ENCODE measurements at regions not wholly inside any gene's neighbourhood (a gene's known extent, or its start where the extent isn't known, plus 50 kb on each side); places are given as distances from the start of the nearest gene placed in this dataset.

DNA sequence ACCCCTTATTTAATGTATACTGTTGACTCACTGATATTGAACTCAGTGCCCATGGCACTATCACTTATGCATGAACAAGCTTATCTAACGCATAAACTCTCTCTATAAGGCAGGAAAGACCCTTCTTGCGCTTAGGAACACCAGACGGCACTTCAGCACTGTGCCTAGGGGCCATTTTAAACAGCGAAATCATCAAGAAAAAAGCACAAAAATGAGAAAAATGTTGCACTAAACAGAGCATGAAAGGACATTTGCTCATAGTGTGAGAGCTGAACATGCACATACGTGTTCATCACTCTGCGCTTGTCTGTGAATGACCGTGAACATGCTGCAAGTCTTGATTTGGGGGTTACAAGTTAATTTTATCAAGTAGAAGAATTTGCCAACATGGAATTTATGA, 109.6 kb downstream of the WDR11 start:
- DNase-seq: no peak

DNA sequence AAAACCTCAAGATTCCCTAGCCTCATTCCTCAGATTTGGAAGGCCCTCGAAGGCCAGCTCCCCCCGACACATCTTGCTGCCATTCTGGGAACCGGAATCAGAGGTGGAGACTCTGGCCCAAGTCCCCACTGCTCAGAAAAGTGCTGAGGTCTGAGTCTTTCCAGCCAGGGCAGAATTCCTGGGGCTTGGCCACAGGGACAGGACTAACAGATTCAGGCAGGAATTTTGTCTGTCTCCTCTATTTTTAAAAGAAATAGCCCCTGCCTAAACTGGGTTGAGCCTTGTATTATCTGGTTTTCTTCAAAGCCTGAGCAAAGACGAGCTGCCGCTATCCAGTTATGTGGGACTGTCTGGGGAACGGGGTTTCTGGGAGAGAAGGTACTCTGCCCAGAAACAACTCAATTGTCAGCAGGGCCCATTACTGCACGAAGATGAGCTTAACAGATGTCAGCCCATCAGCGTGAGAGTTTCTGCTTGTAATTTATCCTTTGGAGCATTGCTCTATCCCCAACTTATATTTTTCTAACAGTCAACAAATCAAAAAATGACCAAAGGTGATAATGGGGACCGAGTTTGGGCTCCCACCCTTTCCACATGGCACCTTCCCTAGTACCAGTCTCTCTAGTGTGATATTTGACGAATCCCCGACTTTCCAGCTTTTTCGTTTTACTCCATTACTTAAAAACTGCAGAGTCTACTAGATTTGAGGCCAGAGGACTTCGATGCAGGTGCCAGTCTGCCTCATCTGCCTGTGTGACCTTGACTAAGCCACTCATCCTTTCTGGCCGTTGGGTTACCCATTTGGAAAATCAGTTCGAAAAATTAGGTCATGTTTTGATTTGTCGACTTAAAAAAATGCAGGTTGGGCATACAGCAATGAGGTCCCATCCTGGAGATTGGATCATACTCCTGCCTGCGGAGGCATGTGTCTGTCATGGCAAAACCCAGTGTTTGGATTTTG, 110.9 kb downstream of the WDR11 start:
- no peak for DNase-seq

DNA sequence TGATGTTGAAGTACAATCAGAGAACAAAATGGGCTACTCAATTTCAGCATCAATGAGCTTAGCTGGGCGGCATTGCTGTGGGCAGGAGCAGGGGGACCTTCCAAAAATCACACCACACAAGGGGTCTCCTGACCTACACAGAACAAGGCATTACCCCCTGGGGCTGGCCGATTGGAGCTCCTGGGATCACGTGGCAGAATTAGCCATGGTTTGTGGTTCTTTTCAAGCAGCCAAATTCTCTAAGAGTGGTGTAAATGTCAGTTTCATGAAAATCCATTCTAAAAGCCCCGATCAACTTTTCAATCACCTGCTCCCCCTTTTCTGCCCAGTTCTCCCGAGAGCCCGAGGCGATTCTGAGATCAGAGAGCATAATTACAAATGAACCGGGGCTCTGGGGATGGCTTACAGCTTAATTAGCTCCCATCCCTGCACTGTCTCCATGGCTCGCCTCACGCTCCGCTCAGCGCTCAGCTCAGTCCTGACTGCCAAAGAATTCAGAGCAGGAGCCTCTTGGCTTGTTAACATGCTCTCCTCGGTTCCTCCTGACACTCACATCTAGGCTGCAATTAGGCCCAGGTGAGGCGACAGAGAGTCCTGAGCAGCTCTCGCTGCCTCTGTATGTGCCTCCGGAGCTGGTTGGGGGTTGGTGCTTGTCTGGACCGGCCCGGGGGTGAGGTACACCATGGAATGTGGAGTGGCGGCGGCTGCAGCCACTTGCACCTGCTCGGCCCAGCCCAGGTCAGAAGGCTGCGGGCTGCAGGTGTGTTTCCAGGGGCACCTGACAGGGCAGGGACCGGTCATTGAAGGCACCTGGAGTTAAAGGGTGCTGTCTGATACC, 111.8 kb downstream of the WDR11 start:
- DNase-seq: no peak

DNA sequence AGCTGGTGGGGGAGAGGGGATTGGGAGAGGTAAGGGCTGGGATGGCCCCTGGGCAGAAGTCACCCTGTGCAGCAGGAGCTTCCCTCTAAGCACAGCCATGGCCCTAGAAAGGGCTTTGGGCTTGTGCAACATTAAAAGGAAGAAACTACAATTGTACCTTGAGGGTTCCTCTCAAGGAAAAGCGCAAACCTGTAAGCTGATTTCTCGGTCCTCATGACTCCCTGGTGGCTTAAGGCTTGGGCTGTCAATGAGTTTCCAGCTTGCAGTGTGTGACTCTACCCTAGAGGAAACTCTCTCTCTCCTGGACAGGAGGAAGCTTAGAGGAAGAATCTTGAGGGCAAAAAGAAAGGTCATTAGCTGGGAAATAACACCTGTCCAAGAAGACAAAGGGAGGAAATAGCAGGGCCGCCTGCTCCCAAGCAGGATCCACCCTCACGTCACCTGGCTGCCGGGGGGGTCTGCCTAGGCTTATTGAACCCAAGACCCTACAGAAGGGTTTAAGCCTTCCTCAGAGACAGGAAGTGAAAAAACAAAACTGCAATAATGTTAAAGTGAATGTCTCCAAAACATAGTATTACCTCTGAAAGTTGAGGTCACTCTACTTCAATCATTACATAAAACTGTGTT, 112.5 kb downstream of the WDR11 start:
- DNase-seq: no peak

DNA sequence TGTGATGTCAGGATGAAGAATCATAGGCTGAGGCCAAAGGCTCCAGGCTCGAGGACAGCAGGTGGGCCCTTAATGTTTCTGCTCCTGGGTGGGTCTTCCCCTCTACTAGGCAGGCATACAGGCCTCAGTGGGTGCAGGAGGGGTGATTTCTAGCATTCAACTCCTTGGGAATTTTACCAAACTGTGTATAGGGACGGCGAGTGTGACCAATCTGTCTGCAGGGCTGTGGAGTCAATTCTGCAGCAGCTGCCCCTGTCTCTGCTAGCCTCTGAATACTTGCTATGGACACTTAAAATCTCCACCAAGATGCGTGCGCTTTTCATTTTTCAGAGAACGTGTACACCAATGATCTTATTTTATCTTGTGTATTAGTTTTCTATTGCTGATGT, 115.5 kb downstream of the WDR11 start:
- DNase-seq: no peak

DNA sequence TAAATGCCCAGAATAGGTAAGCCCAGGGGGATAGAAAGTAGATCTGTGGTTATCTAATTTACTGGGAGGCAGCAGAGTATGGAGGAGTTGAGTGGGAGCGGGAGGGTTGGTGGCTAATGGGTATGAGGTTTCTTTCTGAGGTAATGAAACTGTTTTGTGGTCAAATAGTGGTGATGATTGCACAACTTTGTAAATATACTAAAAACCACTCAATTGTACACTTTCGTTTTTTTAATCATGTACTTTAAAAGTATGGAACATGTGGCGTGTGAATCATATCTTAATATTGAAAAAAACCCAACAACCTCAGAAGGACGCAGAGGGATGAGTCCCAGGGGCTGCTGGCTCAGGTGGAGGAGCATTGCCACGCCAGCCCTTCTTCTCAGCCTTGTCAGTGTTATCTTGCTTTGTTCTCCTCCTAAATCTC, 118.1 kb downstream of the WDR11 start:
- DNase-seq: no peak

DNA sequence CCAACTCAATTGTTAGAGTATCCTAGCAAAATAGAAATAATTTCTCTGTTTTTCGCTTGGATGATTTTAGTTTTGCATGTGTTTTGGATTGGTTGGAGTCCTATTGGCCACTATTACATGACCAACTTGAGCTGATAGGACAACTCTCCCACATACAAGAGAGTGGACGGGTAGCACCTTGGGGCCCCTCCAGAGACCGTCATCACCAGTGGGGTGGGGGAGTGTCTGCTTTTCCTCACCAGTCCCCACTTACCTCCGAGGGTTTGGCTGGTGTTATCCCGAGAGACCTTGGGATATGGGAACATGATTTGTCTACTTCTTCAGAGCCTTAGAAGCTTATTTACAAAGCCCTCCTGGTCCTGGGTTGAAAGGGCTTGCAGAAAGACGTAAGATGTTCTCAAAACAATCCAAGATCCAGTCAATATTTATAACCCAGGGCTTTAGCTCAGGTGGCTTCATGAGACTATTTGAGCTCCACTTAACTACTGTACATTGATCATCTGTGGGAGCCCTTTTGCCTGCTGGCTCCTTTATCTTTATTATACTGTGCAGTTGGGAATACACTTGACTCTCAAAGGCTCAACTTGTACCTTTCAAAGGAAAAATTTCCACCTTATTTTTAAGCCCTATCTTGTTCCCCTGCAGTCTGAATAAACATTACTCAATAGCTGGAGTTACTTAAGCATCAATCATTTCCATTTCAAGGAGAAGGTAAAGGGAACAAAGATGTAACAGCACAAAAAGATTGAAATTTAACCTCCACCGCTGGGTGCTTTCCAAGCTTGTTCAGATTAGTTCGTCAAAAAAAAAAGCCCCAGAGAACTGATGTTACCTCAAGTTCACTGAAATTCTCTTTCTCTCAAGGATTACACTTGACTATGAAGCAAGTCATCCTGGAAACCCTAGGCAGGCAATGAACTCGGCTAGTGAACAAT, 119.7 kb downstream of the WDR11 start:
- DNase-seq: no peak

DNA sequence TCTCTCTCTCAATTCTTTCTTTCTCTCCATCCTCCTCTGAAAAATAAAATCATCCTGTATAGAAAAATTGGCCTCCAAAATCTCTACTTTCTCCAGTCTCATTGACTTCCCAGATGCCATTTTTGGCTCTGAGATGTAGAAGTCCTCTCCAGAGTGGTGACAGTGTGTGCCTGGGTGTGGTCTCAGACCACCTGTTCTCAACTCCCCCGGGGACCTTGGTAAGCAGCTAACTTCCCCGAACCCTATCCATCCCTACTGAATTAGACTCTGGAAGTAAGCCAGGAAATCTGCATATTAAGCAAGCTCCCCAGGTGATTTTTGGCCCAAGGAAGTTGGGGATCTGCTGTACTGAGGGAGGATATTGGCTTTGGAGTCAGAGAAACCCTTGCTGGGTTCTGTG, 120.5 kb downstream of the WDR11 start:
- DNase-seq: no peak

DNA sequence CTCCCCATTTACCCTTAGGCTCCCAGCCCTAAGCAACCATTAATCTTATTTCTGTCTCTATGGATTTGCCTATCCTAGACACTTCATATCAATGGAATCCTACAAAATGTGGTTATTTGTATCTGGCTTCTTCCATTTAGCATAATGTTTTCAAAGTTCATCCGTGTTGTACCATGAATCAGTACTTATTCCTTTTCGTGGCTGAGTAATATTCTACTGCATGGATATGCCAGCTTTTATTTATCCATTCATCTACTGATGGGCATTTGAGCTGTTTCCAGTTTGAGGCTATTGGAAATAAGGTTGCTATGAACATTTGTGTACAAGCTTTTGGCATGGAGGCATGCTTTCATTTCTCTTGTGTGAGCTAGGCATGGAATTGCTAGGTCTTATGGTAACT, 121.1 kb downstream of the WDR11 start:
- no peak for DNase-seq

DNA sequence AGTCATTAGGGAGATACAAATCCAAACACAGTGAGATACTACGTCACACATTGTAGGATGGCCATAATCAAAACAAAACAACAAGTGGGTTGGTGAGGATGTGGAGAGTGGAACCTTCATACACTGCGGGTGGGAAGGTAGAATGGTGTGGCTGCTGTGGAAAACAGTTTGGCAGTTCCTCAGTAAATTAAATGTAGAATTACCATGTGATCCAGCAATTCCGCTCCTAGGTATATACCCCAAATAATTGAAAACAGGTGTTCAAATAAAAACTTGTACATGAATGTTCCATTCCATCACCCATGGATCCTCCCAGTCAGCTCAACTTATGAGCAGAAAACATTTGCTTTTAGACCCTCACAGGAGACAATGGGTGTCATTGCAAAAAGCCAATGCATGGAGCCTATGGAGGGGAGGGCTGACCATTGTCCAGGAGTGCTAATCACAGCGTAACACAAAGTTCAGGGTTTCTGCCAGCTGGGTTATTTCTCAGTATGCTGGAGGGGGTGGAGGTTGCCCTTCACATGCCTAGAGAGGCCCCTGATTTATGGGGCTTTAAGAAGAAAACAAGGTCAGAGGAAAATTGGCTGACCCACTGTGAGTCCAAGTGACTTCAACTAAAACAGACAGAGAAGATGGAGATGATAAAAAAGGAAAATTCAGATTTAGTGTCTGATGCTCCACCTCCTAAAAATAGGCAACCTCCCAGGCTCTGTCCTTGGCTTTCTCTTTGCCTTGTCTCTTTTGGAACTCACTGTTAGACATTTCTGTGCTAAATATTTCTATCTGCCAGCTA, 124.1 kb downstream of the WDR11 start:
- no peak for DNase-seq

DNA sequence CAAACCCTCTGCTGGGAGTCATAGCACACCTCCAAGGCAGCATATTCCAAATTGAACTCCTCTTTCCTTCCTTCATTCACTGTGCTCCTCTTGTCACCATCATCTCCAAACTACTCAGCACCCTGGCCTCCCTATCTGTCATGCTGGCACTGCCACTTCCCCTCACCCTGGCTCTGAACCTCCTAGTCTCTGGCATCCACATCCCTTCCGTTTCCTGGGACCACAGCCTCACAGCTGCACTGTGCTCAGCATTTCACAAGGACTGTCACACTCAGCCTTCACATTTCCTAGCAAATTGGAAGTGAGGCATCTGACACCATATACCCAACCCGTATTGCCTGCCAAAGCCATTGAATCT, 124.7 kb downstream of the WDR11 start:
- no peak for DNase-seq

DNA sequence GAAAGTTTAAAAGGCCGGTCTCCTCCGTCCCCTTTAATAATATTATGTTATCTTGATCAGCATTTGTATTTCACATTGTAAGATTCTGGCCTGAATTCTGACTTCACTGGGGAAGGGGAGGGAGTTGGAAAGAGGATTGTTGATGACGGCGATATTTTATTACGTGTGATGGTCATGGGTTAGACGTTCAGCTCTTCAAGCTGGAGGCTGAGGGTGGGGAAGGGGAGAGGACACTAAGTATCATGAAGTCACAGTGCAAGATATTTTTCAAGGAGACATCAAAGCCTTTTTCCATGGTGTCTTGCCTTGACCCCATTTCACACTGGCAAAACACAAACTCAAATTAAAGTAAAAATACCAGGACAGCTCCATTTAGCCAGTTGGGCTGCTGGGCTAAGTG, 126.7 kb downstream of the WDR11 start:
- DNase-seq: no peak

DNA sequence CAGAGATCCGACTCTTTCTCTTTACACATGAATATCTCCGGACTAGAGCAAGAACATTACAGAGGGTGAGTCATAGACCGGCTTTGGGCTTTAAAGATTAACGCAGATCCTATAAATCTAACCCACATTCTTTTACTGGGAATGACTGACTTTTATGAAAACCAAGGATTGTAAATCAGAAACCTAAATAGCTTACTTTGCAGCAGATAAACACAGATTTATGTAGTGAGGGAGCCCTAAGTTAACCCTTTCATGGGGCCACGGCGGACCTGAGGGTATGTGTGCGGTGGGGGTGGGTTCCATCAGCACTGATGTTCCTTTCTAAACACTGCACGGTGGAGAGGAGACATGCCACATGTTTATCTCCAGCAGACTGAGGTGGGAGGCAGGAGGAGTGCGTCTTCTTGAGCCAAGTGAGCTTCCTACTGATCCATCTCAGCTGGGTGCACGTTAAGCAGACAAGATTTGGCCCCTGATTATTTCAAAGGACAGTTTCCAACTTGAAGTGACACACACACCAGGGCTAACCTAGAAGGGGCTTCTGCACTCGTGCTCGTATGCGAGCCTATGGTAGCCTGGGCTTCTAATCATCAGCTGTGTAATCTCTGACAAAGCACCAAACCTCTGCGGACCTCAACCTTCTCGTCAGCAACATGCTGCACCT, 127.6 kb downstream of the WDR11 start:
- no peak for DNase-seq

DNA sequence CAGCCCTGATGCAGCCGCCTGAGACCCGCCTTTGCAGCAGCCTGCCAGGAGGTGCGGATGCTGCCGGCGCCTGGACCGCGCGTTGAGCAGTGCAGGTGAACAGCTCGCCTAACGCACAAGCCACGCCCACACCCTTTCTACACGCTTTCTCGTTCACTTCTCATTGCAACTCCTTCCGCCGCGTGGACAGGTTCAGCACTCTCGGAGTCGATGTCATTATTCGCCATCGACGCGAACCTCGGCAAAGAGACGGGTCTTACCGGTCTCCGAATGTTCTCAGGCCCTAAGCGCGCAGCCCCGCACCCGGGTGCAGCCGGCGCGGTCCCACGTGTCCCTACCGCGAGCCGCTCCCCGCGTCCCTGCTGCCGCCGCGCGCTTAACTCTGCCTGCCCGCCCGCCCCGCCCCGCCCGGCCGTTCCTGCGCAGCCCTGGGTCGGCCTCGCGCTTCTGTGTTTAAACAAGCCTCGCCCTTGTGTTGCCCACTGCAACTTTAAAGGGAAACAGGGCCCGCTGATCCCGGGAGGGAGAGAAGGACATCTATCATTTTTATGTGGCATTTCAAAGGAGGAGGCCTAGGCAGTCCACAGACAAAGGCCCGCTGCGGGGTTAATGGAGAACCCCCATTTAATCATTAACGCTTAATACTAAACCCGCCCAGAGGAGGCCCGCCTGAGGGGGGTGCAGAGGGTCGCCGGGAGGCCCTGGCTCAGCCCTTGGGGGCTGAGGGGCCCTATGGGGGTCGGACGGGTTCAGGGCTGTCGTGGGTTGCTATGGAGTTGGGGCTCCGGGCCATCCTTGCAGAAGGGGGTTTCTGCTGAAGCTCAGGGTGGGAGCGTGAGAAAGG, 128.5 kb downstream of the WDR11 start:
- DNase-seq: peak; percentile 29

DNA sequence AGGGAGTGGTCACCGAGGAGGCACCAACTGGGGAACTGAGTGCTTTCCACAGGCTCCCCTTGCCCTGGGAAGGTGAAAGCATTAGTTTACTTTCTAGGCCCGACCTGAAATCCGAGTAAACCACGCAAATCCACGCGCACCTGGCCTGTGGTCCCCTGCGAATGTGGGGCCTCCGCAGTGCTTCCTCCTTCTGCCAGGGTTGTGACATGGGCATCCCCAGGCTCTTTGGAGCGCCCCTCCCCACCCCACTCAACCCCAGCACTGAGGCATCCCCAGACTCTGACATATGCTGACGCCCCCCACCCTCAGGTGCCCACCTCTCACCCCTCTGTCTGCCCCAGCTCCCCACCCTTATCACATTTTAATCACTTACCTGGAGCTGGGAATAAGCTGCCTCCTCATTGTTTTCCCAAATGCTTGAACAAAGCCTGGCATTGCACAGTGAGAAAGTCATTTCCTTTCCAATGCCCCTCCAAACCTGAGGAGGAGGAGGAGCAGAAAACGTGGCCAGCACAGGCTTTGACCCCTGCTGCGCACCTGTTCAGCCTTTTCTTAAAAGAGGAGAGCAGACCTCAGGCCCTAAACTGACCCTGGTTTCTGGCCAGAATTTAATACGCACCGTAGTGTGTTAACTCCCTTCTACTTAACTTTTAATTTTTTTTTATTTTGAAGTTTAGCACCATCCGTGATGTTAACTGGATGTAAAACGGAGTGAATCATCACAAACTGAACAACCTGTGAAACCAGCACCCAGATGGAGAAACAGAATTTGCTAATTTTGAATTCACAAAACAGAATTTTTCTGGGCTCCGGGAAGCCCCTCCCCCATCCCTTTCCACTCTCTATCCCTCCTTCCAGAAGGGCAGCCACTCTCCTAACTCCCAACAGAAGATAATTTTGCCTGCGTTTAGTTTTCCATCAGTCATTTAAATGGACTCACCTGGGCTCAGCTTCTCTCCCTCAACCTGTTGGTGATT, 129.4 kb downstream of the WDR11 start:
- no peak for DNase-seq

DNA sequence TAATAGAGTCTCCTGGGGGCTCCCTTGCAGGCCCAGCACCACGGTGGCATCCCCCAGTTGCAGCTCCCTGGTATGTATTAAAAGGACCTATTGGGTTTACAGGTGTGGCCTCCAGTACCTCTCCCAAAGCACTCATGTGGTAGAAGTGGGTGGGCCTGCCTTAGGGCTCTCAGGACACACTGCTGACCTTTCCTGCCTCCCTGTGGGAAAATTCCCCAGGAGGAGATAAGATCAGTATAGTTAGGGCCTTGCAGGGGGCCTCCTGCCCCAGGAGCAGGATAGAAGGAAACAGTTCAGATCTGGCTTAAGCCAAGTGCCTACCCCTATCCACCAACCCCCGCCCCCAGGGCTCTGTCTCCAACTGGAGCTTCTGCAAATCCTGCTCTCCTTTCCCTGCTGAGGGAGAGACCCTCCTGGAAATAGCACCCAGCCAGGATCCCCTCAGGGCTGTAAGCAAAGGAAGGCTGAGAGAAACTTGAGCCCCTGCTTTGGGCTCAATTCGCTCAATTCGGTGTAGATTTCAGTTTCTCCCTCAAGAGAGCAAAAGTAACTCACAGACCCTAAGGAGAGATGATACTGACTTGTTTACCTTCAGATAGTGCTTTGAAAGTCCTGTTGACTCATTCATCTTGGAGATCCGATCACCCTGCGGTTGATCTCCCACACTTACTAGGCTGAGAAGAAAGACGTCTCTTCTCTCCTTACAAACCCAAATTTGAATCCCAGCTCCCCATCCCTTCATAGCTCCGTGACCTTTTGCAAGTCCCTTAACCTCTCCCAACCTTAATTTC, 130.6 kb downstream of the WDR11 start:
- no peak for DNase-seq

DNA sequence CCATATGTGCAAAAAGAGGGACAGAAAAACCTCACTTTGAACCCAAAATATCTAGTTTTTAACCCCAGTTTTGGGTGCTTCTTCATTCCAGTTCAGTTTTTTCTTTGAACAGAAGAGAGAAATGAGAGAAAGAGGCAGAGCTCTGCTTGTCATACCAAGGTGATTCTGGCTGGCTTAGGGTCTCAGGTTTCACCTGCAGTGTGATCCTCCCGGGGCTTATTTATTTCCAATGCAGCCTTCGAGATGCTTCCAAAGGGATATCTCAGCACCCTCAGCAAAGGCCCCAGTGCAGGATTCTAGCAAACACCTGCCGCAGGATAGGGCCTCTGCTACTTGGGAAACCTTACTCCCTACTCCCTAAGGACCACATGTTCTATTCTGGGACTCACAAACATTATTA, 131.3 kb downstream of the WDR11 start:
- DNase-seq: no peak

Data from occipital lobe (tissue), 1 donor.